HL-60/S4 treated with phorbol 12-myristate 13-acetate at 8.2 ng/mL for 4 days and 3 days (cell line): ENCODE measurements at regions not wholly inside any gene's neighbourhood (a gene's known extent, or its start where the extent isn't known, plus 50 kb on each side); places are given as distances from the start of the nearest gene placed in this dataset.

ENCODE experiments used
- in situ Hi-C: fragments of 300-500 bp; cut with MboI; formaldehyde crosslinking; loops from 2 replicates; pipeline ENCODE4 v1.15.0; 2022; ENCODE audit warnings: low sequenced_read_pairs

GRCh38 chr5:147036691-147037245, 158.2 kb upstream of the PPP2R2B start:
- in situ Hi-C loops, result no loop called here

DNA sequence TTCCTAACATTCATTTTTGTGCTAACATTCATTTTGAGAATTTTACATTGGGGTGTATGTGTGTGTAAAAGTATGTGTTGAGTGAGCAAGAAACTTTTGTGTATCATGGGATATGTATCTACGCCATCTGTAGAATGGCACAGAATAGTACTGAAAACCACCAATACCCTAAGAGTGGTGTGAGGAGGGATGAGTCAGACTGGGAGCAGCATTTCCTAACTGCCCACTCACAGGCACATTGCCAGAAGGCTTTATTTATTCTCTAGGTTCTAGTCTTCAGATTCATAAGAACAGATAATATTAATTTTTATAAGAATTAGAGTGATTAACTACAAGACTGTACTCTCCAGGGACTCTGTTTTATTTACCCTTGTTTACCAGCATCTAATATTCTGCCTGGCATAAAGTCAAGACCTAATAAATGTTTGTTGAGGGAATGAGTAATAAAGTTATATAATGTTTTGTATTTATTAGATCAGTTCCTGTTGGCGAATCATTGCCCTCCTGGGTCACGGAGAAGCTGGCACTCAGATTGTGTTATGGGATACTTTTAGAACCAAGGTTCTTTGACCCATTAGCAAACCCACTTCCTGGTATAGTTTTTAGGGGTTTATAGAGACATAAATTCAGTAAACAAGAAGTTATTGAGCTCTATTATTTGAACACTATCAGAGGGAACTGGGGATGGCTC, 159.1 kb upstream of the PPP2R2B start:
- in situ Hi-C loops, result no loop called here

- in situ Hi-C loops, result no loop called here
These were observed 162.3 kb upstream of the PPP2R2B start for GRCh38 chr5:147040856-147041255.

- in situ Hi-C loops, result no loop called here
These were observed 166.2 kb upstream of the PPP2R2B start for GRCh38 chr5:147044572-147045273.

DNA sequence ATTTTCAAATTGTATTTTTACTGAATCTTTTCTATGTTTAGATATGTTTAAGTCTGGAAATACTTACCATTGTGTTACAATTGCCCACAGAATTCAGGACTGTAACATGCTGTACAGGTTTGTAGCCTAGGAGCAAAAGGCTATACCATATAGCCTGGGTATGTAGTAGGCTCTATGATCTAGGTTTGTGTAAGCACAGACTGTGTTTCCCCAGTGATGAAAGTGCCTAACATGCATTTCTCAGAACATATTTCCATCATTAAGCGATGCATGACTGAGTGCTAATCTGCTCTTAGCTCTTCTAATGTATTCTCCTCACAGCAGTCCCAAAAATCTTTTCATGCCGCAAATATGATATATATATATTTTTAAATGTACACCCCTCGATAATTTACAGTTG, 166.7 kb upstream of the PPP2R2B start:
- in situ Hi-C loops, result no loop called here

GRCh38 chr5:147046281-147046680, 167.7 kb upstream of the PPP2R2B start:
- in situ Hi-C loops, result no loop called here

GRCh38 chr5:147046894-147047293, 168.3 kb upstream of the PPP2R2B start:
- in situ Hi-C loops, result no loop called here

GRCh38 chr5:147049764-147050163, 171.2 kb upstream of the PPP2R2B start:
- in situ Hi-C loops, result no loop called here

- in situ Hi-C loops, result no loop called here
These were observed 171.6 kb upstream of the PPP2R2B start for GRCh38 chr5:147050172-147050571.

DNA sequence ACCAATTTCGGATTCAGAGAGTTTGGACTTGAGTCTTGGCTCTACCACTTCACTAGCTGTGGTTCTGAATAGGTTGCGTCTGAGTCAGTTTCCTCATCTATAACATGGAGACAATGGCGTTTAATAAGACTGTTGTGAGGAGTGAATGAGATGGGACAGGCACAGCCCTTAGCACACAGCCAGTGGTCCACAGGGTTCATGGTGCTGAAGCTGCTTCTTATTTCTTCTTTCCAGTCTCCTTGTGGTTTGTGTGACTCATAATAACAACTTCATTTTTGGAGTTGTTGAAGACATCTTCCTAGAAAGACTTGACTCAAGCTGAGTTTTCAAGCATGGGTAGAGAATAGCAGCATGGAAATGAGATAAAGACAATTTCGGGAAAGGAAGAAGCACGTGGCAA, 172.6 kb upstream of the PPP2R2B start:
- in situ Hi-C loops, result no loop called here

- in situ Hi-C loops, result no loop called here
These were observed 174.0 kb upstream of the PPP2R2B start for GRCh38 chr5:147052519-147052918.

DNA sequence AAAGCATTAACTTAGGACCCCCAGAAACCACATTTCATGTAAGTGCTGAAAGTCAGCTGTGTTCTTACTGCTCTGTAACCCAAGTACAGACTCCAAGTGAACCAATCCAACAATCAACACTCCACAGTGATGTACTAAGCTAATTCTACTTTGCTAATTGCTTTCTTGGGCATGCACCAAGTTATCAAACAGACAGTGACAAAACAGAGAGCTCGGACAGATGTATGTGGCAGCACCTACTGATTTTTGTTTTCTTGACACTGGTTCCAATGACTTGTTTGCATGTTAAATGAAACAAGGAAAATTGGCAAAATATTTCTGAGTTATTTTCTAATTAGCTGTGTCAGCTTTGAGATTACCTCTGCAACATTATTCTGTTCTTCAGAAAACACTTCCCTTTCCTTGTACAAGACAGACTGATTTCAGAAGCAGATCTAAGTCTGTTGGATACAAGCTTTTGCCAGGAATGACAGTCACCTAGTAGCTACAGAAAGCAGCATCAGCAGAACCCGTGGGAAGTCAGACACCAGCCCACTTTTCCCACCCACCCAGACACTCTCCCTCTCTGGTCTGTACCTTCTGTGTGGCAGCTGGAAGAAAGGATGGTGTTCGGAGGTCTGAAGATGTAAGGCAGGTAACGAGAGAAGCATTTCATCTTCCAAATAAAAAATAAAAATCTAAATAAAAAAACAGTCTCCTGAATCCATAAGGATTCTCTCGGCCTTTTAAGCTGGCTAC, 176.7 kb upstream of the PPP2R2B start:
- in situ Hi-C loops, result no loop called here

DNA sequence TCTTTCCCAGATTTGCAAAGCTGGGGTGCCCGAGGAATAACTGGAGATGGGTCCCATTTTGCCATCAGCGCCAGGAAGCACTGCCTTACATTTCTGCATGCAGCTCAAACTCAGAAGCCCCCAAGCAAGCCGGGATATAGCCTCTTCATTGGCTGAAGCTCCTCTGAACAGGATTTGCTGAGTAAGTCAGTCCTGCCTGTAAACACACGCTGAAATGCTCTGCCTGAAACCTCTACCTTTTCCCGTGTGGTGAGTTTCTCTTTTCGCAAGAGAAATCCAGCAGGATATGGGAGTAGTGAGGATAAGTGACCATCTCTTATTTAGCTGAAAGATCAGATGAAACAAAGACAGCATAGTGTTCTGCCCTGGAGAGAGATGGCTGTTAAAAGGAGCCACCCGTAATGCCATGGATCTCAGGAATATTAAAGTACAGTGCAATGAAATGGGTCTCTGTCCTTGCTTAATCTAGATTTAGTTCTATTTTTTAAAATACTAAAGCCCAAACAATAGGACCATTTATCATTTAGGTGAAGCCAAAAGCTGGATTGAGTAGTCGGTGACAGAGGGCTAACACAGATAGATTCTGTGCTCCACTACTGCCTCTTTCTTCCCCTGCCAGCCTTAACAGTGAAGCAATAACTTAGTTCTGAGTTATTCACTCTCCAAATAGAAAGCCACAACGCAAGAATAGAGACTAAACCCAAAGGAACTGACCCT, 177.5 kb upstream of the PPP2R2B start:
- in situ Hi-C loops, result no loop called here

- in situ Hi-C loops, result no loop called here
These were observed 177.8 kb upstream of the STK32A start for GRCh38 chr5:147057051-147057450.

DNA sequence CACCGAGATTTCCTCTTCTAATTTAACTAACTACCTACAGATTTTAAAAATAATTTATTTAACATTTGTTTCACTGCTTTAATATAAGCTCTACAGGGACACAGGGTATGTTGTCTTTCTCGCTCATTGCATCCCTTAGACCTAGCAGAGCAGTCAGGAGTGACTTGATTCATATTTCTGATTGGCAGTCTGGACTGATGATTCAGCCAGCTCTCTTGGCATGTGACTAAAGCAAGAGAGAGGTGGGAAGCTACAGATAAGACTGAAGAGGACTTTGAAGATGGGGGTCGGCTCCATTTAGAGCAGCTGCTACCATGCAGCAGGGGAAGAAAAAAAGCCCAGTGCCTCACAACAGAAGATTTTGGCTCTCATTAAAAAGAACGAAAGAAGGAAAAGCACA, 173.4 kb upstream of the STK32A start:
- in situ Hi-C loops, result no loop called here

GRCh38 chr5:147062427-147062826, 172.4 kb upstream of the STK32A start:
- in situ Hi-C loops, result no loop called here

DNA sequence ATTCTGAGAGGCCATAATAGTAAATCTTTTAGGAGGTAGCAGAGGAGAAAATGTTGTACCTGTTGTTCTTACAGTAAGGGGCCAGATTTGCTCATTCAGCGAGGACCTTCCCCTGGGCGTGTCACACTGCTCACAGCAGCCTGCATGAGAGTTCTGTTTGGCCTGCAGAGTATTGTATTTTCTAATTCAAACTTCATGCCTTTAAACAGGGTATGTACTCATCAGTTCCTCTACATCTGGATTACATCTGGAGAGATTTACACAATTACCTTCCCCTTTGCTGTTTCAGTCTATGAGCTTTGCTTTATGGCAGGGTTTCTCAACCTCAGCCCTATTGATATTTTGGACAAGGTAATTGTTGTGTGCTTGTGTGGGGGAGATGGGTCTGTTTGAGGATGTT, 170.9 kb upstream of the STK32A start:
- in situ Hi-C loops, result no loop called here

GRCh38 chr5:147065071-147065470, 169.8 kb upstream of the STK32A start:
- in situ Hi-C loops, result no loop called here

GRCh38 chr5:147068998-147069397, 165.8 kb upstream of the STK32A start:
- in situ Hi-C loops, result no loop called here

- in situ Hi-C loops, result no loop called here
These were observed 162.2 kb upstream of the STK32A start for GRCh38 chr5:147072622-147073021.

DNA sequence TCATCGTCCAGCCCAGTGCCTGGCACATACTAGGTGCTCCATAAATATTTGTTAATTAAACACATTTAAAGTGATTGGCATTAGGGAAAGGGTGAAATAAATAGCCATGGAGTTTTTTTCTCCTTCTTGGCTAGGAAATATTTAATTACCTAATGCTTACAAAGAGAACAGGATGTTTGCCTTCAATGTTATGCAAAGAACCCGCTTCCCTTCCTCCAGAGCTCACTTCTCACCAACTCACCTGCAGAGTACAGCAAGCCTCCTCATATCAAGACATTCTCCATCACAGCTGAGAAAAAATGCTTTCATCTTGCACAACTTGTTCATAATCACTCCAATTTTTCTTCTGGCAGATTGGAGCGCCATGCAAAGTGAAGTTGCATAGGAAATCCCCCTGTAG, 161.7 kb upstream of the STK32A start:
- in situ Hi-C loops, result no loop called here
